ENCODE measurements at regions not wholly inside any gene's neighbourhood (a gene's known extent, or its start where the extent isn't known, plus 50 kb on each side); places are given as distances from the start of the nearest gene placed in this dataset.

DNA sequence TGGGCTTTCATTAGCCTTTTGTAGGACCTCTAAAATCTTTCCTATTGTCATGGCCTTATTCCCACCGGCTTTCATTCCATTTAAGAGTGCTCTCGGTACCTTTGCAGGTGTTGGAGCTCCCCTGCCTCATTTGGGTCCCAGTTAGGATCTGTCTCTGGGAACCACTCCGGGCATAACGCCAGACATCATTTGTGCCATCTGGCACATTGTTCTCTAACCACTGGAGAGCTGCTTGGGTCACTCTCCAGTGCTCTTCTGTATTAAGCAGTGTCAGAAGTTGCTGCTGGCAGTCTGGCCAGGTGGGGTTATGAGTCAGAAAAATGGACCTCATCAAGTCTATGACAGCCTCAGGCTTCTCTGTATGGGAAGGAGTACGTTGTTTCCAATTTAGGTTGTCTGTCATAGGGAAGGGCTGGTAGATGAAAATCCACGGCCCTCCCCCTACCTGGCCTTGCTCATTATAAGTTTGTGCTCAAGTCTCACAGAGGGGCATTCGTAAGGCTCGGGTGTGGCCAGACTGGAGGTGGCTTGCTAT is 62.9 kb upstream of the MOCS1 start:
- in situ Hi-C loops (cut with HindIII; ENCODE audit: extremely low pct_ligation_motif_present, low pct_unique_long_range_greater_than_20kb) (loop anchor here (25.0 kb wide), 1 partner anchor 840 kb away; no protein-coding TSS in a partner anchor), intact Hi-C loops (cut with micrococcal nuclease; ENCODE audit: unreplicated experiment) (no loop called here)
- FAIRE-seq (no peak), DNase-seq (ENCODE audit: low spot score) (no peak), ATAC-seq (no peak)
- ChIA-PET CTCF (ENCODE audit: low intra/inter-chr PET ratio, low total read pairs) (no interaction called here), POLR2A (no interaction called here)
- peaks cover 99% of the 10 kb centered on the region for H3K9me3 ChIP-seq (ENCODE audit: low read length)
- no peaks in the 10 kb centered on the region for H4K20me1 ChIP-seq (ENCODE audit: insufficient read depth, low read length)
- H3K4me1 ChIP-seq (ENCODE audit: insufficient read depth, low read length), result no peaks in the 10 kb centered on the region
- BruUV-seq (replicated peaks), result no TSS peak
- H3K4me3 ChIP-seq (replicated peaks in 1 of 3; ENCODE audit: insufficient read depth in 1 of 3, low read depth in 2 of 3, low read length in 3 of 3), result no peak overlapping the region
- H2AFZ ChIP-seq (ENCODE audit: low read length), result no peak overlapping the region
- H3K27me3 ChIP-seq (ENCODE audit: control insufficient read depth in 1 of 2, insufficient read depth in 2 of 2, low read length in 2 of 2), result no peaks in the 10 kb centered on the region
- WGBS (ENCODE audit: low lambda C conversion rate), result 10% methylated on average over 8 of the region's 8 CpGs
- H3K79me2 ChIP-seq (ENCODE audit: insufficient read depth, low read length), result no peaks in the 10 kb centered on the region
- no peak overlapping the region for H3K27ac ChIP-seq (ENCODE audit: extremely low read length, insufficient read depth, low read length)
- no peak overlapping the region for H3K4me2 ChIP-seq (ENCODE audit: low read depth, low read length)
- no peak overlapping the region for H3K9ac ChIP-seq (ENCODE audit: insufficient read depth, low read depth, low read length)
- TF ChIP-seq MIER3 (CRISPR knock-in tag; IDR thresholded peaks at IDR 0.05; ENCODE audit: borderline replicate concordance) (no peak), ZBTB4 (CRISPR knock-in tag; IDR thresholded peaks at IDR 0.05; ENCODE audit: borderline replicate concordance) (no peak), ZNF577 (CRISPR knock-in tag; IDR thresholded peaks at IDR 0.05; ENCODE audit: borderline replicate concordance, low read depth) (no peak), HNRNPL (IDR thresholded peaks at IDR 0.05; ENCODE audit: low read depth, low read length) (no peak), ZUFSP (CRISPR knock-in tag; IDR thresholded peaks at IDR 0.05; ENCODE audit: borderline replicate concordance) (no peak), PHF20 (CRISPR knock-in tag; IDR thresholded peaks at IDR 0.05) (no peak), SAP130 (CRISPR knock-in tag; IDR thresholded peaks at IDR 0.05; ENCODE audit: low read depth) (no peak), HOXA3 (CRISPR knock-in tag; IDR thresholded peaks at IDR 0.05) (no peak), SRF (IDR thresholded peaks at IDR 0.05; ENCODE audit: low read depth, low read length) (no peak), SP2 (CRISPR knock-in tag; IDR thresholded peaks at IDR 0.05) (no peak), PLRG1 (conservative IDR thresholded peaks at IDR 0.05) (no peak), GATAD1 (CRISPR knock-in tag; IDR thresholded peaks at IDR 0.05) (no peak)
- TF ChIP-seq, protein P1, sequence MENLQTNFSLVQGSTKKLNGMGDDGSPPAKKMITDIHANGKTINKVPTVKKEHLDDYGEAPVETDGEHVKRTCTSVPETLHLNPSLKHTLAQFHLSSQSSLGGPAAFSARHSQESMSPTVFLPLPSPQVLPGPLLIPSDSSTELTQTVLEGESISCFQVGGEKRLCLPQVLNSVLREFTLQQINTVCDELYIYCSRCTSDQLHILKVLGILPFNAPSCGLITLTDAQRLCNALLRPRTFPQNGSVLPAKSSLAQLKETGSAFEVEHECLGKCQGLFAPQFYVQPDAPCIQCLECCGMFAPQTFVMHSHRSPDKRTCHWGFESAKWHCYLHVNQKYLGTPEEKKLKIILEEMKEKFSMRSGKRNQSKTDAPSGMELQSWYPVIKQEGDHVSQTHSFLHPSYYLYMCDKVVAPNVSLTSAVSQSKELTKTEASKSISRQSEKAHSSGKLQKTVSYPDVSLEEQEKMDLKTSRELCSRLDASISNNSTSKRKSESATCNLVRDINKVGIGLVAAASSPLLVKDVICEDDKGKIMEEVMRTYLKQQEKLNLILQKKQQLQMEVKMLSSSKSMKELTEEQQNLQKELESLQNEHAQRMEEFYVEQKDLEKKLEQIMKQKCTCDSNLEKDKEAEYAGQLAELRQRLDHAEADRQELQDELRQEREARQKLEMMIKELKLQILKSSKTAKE (CRISPR knock-in tag; IDR thresholded peaks at IDR 0.05; ENCODE audit: borderline replicate concordance), result no peak
- H3K36me3 ChIP-seq (replicated peaks in 1 of 2; ENCODE audit: control insufficient read depth in 1 of 2, insufficient read depth in 2 of 2, low read length in 2 of 2), result no peaks in the 10 kb centered on the region
